Hepatic stellate cell (primary cell): ENCODE measurements at regions not wholly inside any gene's neighbourhood (a gene's known extent, or its start where the extent isn't known, plus 50 kb on each side); places are given as distances from the start of the nearest gene placed in this dataset.

ENCODE experiments used
- DNase-seq: peaks from one replicate; pipeline ENCODE4 v3.0.0; 2011; ENCODE audit warnings: low spot score

DNA sequence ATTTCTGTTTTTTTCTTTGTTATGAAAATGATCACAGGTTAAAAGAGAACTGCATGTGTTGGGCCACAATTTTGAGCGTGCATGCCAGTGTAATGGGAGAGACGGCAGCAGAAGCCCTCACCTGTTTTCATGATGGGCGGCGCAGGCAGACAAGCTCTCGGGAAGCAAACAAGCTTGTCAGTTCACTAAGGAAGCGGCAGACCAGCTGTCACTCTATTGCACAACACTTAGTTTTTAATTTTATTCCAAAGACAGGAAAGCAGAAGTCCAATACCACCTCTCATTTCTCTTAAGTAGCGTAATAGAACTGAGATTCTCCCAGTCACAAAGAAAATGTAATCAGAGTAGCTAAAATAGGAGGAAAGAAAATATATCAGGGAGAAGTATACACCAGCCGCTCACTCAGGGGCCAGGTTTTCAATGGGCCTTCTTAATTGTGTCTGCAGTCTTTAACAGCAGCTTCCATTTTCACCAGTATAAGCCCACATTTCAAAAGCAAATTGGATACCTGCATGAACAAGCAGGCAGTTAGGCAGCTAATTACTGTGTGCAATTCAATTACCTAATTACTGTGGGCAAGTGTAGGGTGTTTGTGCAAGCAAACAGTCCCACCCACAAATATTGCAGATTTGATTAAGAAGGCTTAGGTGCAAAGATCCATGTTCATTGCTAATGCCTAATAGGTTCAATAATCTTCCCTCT, 711.4 kb downstream of the DIAPH3 start:
- no peak for DNase-seq

DNA sequence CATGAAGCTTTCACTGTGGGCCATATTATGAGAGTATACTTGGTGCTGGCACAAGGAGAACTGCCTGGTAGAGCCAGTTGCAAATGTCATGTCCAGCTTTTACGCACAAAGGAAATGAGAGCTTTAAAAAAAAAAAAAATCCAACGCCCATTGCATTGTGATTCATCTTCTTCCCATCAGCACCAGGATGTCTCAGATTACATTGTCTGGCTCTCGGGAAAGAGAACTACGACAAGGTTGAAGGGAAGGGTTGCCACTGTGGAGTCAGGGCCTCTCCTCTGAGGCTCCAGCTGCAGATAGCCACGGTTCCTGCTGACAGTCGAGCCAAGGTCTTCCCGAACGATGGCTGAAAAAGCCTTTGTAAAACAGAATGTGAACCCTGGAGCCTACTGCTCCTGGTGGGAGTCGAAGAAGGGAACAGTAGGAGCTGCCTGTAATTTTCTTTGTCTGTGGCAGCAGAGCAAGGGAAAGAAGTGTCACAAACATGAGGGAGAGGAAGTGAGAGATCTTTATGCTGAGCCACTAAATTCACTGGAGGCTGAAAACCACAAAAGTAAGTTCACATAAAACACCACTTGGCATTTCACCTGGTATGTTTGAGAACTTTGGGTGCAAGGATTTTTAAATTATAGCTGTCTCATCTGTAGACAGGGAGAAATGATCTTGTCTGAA, 704.7 kb downstream of the DIAPH3 start:
- no peak for DNase-seq

DNA sequence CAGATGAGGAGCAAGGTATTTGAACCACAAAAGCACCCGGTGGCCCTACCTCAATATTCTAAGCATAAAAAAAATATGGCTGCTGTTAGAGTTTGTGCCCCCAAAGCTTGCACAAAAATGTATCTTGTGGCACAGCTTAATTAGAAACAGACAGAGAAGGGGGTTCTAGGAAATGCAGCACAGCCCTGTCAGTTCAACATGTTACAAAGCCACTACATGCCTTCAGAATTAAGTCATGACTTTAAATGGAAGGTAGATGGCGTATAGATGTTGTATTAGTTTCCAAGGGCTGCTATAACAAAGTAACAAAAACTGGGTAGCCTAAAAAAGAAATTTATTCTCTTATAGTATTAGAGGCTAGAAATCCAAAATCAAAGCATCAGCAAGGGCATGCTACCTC, 703.8 kb downstream of the DIAPH3 start:
- no peak for DNase-seq

DNA sequence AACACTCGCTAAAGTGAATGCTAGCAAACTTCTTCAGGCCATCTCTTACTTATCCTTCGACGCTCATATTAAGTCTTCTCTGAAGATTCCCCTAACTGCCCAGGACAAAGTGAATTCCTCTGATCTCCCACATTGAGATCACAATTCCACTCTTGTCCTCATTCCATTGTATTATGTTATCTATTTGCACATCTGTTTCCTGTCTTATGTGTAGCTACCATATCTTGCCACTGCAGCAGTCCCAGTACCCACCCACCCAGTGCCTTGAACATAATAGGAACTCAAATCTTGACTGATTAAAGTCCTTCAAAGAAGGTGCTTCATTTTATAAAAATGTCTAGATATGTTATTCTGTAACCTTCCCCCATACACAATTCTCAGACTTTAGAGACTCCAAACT, 702.3 kb downstream of the DIAPH3 start:
- no peak for DNase-seq

DNA sequence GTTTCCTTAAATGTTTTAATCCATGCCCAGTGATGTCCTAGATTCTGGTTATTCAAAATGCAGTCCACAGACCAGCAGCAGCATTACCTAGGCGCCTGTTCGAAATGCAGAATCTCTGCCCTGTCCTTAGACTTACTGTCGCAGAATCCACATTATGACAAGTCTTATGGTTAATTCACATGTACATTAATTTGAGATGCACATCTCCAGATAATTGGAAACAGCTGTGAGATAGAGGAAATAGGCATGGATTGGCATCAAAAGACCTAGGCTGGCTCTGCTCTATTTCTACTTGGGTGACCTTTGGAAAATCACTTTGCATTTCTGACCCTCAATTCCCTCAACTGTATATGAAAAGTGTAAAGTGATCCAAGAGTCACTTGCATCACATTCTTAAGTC, 700.7 kb downstream of the DIAPH3 start:
- no peak for DNase-seq

DNA sequence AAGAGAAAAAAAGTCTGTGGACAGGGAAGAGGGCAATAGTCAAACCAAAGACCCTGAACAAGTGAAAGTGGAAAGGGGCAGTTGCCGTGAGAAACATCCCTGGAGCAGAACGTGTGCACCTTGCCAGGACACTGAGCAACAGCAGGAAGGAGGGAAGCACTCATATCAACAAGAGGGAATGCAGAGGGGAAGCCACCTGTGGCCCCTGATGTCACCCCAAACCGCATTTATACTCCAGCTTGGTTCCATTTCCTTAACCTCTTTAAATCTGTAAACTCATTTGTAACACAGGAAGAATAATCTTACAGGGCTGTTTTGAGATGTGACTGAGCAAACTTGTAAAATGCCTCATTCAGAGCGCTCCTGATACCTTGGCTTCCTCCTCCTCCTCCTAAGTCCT, 698.8 kb downstream of the DIAPH3 start:
- DNase-seq: no peak

DNA sequence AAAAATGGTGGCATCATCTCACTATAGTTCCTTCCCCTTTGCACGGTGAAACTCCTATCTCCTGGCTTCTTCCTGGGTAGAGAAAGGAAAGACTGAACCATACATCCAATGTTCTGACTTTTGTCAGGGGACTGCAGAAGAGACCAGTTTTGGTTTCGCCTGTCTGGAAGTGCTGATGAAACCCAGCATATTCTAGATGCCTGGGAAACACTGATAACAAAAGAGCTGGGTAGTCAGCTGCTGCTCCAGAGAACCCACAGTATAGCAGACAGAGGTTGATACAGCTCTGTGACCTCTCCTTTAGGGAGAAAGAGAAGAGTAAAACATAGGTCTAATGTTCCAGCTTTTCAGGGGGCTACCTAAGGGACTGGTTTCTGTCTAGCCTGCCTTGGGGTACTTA, 695.3 kb downstream of the DIAPH3 start:
- DNase-seq: no peak

DNA sequence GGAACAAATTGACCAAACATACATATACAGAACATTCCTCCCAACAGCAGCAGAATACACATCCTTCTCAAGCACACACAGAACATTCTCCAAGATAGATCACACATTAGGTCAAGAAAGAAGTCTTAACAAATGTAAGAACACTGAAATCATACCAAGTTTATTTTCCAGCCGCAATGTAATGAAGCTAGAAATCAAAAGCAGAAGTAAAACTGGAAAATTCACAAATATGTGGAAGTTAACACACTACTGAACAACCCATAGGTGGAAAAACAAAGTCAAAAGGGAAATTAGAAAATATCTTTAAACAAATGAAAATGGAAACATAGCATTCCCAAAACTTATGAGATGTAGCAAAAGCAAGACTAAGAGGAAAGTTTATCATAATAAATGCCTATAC, 692.6 kb downstream of the DIAPH3 start:
- DNase-seq: no peak

DNA sequence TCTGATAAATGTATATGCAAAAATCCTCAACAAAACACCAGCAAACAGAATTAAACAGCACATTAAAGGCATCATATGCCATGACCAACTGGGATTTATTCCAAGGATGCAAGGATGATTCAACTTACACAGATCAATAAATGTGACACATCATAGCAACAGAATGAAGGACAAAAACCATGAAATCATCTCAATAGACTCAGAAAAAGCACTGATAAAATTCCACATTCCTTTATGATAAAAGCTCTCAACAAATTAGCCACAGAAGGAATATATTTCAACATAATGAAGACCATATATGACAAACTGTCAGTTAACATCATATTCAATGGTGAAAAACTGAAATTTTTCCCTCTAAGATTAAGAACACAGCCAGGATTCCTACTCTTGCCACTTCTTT, 691.6 kb downstream of the DIAPH3 start:
- DNase-seq: no peak

DNA sequence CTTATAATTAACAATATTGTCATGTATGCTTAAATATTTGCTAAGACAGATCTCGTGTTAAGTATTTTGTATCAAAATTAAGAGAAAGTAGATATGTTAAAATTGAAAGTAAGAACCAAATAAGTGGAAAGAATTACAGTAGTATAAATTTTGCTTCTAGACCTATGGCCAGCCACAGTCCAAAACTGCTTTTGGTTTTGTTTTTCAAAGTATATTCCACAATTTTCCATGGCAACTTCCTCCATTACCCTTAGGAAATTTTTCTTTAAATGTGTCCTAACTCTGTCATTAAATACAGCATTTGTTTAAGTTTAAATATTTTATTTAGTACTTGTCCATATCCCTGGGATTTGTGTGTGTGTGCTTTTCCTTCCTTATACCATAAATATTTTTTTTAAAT, 689.0 kb downstream of the DIAPH3 start:
- no peak for DNase-seq

DNA sequence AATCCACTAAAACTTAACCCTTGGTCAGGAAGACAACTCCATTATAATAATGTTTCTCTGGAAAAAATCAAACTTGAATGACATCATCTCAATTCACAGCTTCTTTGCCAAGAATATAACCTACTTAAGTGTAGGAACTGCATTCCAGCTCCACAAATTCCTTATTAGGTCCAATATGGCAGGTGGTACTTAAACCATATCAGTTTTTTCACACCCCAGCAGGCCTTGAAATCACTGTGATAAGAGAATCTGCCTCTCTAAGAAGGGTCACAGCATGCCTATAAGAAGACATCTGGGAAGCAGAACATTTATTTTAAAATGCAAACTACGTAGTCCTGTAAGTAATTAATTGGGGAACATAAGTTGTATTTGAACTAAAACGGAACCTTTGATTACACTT, 687.8 kb downstream of the DIAPH3 start:
- DNase-seq: no peak

DNA sequence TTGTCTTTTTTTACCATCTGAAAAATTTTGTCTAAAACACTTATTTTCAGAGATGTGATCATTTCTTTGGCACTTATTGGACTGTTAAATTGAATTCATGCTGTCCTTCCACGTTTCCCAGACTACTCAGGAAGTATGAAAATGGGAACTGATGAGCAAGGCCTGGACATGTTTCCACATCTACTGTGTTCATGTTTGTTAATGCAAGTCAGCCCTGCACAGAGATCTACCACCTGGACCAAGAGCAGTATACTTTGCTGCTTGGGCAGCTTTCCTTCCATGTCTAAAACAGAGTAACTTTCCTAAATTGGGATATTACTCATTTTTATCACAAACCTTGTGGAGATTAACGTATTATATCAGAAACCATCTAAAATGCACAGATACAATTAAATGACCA, 687.4 kb downstream of the DIAPH3 start:
- DNase-seq: no peak

DNA sequence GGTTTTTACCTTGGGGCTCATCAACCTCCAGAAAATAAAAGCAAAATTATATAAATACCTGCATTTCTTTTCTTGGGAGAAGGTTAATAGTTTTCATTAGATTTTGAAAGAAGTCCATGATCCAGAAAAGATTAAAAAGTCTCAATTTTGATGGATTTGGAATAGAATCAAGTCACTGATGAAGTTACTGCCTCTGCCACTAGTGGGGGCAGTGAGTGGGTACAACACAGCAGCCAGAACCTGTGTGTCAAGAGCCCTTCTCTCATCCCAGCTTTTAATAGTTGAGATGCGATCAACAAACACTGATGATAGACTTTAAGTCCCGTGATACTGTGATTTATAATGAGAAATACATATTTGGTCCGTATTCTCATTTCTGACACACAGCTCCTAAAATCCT, 686.7 kb downstream of the DIAPH3 start:
- DNase-seq: no peak

DNA sequence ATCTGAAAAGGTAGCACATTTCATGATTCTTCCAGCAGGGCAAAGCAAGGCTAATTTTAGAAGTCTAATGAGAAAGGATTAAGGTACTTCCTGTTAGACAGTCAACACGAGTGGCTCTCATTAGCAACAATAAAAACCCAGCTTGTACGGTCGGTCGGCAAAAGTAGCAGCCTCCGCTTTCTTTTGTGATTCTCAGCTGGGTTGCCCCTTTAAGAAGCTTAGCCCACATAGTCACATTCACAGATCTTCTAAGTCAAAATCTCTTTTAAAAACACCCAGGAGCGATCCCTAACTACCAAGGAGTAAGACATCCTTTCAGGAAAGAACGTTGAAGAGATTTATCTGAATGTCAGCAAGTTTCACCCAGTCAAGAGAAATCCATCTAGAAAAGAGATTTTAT, 684.8 kb downstream of the DIAPH3 start:
- no peak for DNase-seq

DNA sequence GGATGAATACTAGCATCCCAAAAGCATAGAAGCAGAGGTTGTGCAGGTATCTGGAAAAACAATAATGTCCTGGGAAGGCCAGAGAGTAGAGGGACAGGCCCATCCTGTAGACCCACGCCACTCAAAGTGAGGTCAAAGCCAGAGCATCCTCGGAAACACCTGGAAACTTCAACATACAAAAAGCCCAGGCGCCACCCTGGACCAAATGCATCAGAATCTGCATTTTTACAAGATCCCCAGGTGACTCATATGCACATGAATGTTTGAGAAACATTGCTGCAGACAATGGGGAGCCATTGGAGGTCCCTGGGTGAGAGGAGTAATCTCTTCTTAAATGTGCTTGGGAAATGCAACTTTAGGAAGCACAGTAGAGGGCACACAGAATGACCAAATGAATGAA, 684.1 kb downstream of the DIAPH3 start:
- no peak for DNase-seq

DNA sequence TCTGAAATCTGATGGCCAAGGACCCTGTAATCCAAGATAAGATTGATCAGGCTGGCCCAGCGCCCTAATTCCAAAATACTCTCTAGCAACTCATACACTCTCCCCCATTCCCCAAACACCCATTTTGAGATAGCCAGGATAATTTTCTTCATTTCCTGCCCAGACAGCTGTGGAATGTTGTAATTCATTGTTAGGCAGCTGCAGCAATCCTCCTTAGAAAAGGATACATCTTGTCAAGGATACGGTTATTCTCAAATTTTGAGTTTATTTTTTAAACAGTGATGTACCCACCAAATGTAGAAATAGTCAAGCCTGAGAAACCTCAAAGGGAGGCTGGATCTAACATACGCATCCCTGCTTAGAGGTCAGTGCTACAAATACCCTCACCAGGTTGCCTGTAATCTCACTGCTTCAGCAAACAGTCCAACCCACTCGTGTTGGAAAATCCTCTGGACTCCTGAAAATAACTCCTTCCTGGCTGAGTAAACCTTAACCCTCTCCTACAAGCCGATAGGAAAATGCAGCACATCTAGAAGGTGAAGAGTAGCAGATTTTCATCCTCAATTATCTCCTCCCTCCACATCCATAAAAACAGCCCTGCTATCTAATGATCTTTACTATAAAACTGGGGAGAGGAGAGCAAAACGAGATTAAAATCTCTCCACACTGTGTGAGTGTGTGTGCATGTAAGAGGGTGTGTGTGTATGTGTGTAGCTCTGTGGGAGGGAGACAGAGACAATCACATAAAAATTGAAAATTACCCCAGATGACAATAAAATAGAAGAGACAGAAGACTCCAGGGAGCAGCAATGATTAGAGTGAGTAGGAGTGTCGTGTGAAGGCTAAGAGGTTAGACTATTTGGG, 683.1 kb downstream of the DIAPH3 start:
- DNase-seq: no peak

DNA sequence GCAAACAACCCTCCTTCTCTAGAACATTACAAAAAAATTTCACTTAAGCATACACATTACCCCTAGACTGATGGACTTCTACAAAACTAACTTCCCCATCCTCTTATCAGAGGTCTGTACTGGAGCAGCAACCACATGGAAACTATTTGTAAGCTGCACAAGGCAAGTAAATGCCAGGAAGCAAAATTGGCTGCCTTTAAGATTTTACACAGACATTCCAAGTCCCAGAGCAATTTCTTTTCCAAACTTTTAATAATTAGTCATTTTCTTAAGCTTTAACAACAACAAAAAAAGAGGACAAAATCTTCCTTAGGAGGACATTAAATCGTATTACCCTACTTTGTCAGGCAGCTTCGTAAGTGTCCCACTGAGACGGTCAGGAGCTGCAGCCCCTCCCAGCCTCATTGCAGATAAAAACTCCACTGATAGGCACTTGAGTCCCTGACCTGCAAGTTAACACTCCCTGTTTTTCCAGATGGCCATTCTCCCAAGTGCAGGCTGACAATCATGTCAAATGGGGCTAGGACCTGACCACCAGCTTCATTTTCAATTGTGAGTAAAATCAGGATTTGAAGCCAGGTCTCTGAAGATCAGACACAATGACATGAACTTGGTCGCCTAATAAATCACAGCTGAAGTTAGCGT, 680.1 kb downstream of the DIAPH3 start:
- DNase-seq: no peak

DNA sequence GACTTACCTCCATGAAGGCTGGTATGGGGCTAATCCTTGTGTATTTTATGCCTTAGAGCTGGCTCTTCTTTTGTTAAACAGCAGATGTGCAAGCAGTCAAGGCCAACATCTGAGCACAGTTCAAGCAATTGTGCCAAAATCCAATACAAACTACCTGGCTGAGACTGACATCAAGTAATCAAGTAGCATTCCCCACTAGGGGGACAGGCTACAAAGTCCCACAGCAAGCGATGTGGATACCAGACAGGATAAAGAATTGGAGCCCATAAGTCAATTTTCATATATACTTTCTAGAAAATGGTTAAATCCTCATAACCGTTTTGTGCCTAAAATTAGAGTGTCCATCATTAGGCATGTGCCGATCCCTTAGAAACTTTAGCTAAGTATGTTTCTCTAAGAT, 675.8 kb downstream of the DIAPH3 start:
- DNase-seq: no peak

DNA sequence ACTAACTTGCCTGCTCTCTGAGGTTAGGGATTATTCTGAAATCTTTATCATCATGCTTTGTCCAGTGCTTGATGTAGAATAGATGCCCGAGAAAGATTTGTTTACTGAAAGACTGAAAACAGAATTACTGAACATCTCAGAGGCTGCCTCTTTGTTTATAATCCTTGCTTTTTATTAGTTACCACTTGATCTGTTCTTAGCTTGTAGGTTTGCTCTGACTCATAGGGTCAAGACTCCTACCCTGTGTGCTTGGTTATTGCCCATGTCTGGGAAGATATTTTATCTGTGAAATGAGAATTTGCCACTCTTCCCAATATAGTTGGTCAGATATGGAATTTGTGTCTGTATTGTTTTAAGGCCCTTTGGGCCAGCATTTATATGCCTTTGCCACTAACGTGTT, 675.3 kb downstream of the DIAPH3 start:
- DNase-seq: no peak

DNA sequence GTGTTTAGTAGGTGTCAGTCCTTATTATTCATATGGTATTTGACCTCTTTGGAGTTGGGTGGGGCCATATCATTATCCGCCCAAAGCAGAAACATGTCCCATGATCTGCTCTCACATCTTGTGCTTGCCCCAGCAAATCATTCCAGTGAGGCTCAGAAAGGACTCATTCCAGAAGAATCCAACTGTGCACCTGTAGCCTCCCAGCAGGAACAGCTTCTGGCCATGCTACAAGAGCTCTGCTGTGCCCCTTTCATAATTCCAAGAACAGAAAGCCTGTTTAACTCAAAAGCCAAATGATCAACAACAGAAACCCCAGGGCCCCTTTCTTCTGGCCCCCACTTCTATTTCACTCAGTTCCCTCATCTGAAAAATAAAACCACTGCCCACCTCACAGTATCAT, 673.1 kb downstream of the DIAPH3 start:
- no peak for DNase-seq

DNA sequence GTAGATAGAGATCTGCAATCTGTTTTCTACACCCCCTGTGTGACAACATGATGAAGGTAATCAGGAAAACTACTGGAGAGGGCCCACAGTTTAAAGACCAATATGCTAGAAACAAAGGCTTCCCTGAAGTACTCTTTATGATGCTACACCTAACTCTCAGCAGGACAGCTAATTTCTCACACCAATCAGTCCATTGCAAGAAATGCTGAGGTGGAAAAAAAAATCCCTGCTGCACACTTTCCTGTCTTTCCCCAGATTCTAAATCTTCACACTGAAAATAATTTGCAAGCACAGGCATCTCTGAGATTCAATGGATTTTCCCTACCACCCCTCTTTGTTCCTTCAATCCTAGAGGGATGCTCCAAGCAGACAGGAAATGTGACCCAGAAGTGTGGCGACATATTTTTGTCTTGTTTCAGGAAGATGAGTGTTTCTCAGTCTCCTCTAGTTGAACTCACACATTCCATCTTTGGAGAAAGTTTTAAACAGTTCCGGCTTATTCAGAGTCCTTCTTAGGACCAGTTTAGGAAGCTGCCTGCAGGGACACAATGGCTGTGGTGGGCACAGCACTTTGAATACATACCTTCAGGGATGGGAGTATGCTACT, 671.6 kb downstream of the DIAPH3 start:
- DNase-seq: no peak

DNA sequence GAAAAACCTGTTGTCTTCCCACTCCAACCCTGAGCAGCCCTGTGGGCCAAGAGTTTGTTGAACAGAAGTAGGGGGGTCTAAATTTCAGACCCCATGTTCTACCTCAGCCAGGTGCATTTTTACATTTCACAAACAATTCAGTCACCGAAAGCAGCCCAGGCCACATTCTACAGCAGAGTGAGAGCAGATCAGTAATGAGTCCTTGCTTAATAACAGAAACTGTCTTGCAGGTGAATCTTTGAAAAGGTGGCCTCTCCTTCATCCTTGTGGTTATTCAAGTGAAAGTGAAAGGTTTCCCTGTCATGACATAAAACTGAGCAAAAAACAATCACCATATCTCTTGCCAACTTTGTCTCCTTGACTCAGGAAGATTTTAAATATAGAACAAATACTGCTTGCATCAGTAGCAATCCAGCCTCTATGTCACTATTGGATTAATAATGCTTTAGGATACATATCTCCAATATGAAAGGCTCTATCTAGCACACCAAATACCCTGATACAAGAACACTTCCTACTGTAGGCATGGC, 670.2 kb downstream of the DIAPH3 start:
- DNase-seq: no peak
